Calu3 (cell line): ENCODE measurements at regions not wholly inside any gene's neighbourhood (a gene's known extent, or its start where the extent isn't known, plus 50 kb on each side); places are given as distances from the start of the nearest gene placed in this dataset.

ENCODE experiments used
- BruUV-seq: library from RNA; stranded (reverse); fragments of 400-500 nt; replicated peaks from 2 replicates; lab custom pipeline; 2021; lab: Mats Ljungman, UMichigan
- CTCF ChIA-PET: fragments of 300-600 bp; sonication (Branson Sonifier 250); formaldehyde crosslinking; loops from one replicate; lab custom pipeline; 2022; ENCODE audit warnings: antibody characterized with exemption; lab: Charles Lee
- DNase-seq: peaks from one replicate; pipeline ENCODE4 v3.0.0; 2022
- H3K27ac Mint-ChIP-seq: one replicate; pipeline ENCODE4 v1.8.0; 2022; ENCODE audit warnings: mixed read lengths; ENCODE audit not compliant: unreplicated experiment
- H3K27me3 Mint-ChIP-seq: one replicate; pipeline ENCODE4 v1.8.0; 2022; ENCODE audit warnings: mixed read lengths; ENCODE audit not compliant: unreplicated experiment
- H3K36me3 Mint-ChIP-seq: one replicate; pipeline ENCODE4 v1.8.0; 2022; ENCODE audit warnings: mild to moderate bottlenecking, moderate library complexity, mixed read lengths; ENCODE audit not compliant: insufficient read depth, unreplicated experiment
- H3K4me1 Mint-ChIP-seq: one replicate; pipeline ENCODE4 v1.8.0; 2022; ENCODE audit warnings: mild to moderate bottlenecking, low read depth, mixed read lengths; ENCODE audit not compliant: unreplicated experiment
- H3K4me3 Mint-ChIP-seq: one replicate; pipeline ENCODE4 v1.8.0; 2022; ENCODE audit warnings: mild to moderate bottlenecking, low read depth, moderate library complexity, mixed read lengths; ENCODE audit not compliant: unreplicated experiment
- H3K9me3 Mint-ChIP-seq: one replicate; pipeline ENCODE4 v1.8.0; 2022; ENCODE audit warnings: low read depth, mixed read lengths; ENCODE audit not compliant: unreplicated experiment
- CTCF ChIP-seq: fragments of 200-600 bp; IDR thresholded peaks from one replicate; pipeline ENCODE4 v1.8.0; 2022; ENCODE audit warnings: antibody characterized with exemption; ENCODE audit not compliant: unreplicated experiment
- intact Hi-C: fragments of 100-400 bp; cut with micrococcal nuclease; formaldehyde crosslinking; loops from one replicate; pipeline ENCODE4 v1.10.0; 2022; ENCODE audit not compliant: unreplicated experiment

- Mint-ChIP-seq H3K4me1 (no peaks in the 10 kb centered on the region), H3K9me3 (no peaks in the 10 kb centered on the region), H3K27ac (no peak overlapping the region), H3K27me3 (peaks cover 60% of the 10 kb centered on the region), H3K36me3 (peaks cover 4% of the 10 kb centered on the region), H3K4me3 (no peak overlapping the region)
- no peak for DNase-seq
- no peak for TF ChIP-seq CTCF
- intact Hi-C loops, result no loop called here
- CTCF ChIA-PET, result interaction anchor here (0.6 to 2.1 kb wide), 2 partner anchors 19 to 322 kb away, joined by 4 to 6 read pairs; no protein-coding TSS in a partner anchor
- BruUV-seq, result no TSS peak
These were observed 163.3 kb downstream of the MACROH2A1 start for GRCh38 chr5:135235551-135236227.

- H3K27me3 Mint-ChIP-seq, result peaks cover 55% of the 10 kb centered on the region
- no peak overlapping the region for H3K27ac Mint-ChIP-seq
- no peak for TF ChIP-seq CTCF
- CTCF ChIA-PET, result interaction anchor here (1.6 kb wide), 1 partner anchor 12 kb away, joined by 4 read pairs; no protein-coding TSS in a partner anchor
- H3K36me3 Mint-ChIP-seq, result peaks cover 2% of the 10 kb centered on the region
- no peaks in the 10 kb centered on the region for H3K4me1 Mint-ChIP-seq
- DNase-seq, result no peak
- BruUV-seq, result no TSS peak
- no peak overlapping the region for H3K4me3 Mint-ChIP-seq
- intact Hi-C loops, result no loop called here
- no peaks in the 10 kb centered on the region for H3K9me3 Mint-ChIP-seq
These were observed 164.2 kb downstream of the MACROH2A1 start for GRCh38 chr5:135234666-135235401.

- BruUV-seq, result no TSS peak
- Mint-ChIP-seq H3K27me3 (peaks cover 55% of the 10 kb centered on the region), H3K27ac (no peak overlapping the region), H3K36me3 (no peaks in the 10 kb centered on the region), H3K9me3 (no peaks in the 10 kb centered on the region), H3K4me3 (no peak overlapping the region), H3K4me1 (no peaks in the 10 kb centered on the region)
- CTCF ChIA-PET, result interaction anchor here (1.6 kb wide), 1 partner anchor 12 kb away, joined by 4 read pairs; no protein-coding TSS in a partner anchor
- intact Hi-C loops, result no loop called here
- DNase-seq, result no peak
- TF ChIP-seq CTCF, result no peak
These were observed 164.8 kb downstream of the MACROH2A1 start for GRCh38 chr5:135234242-135234641.

- no peaks in the 10 kb centered on the region for H3K4me1 Mint-ChIP-seq
- no peaks in the 10 kb centered on the region for H3K9me3 Mint-ChIP-seq
- CTCF ChIA-PET, result interaction anchor here (1.3 to 1.6 kb wide), 2 partner anchors 13 to 22 kb away, joined by 3 to 4 read pairs; no protein-coding TSS in a partner anchor
- no TSS peak for BruUV-seq
- H3K36me3 Mint-ChIP-seq, result no peaks in the 10 kb centered on the region
- no peak for TF ChIP-seq CTCF
- H3K27me3 Mint-ChIP-seq, result peaks cover 55% of the 10 kb centered on the region
- intact Hi-C loops, result no loop called here
- no peak overlapping the region for H3K27ac Mint-ChIP-seq
- no peak overlapping the region for H3K4me3 Mint-ChIP-seq
- no peak for DNase-seq
These were observed 165.6 kb downstream of the MACROH2A1 start for GRCh38 chr5:135233477-135233876.
